GM12878 (cell line): ENCODE measurements at regions not wholly inside any gene's neighbourhood (a gene's known extent, or its start where the extent isn't known, plus 50 kb on each side); places are given as distances from the start of the nearest gene placed in this dataset.

Experiments
- ATAC-seq: fragments of 200-7000 bp; cut with Tn5 transposase; 3 replicates; pipeline ENCODE4 v1.9.1; 2020; ENCODE audit warnings: mild to moderate bottlenecking, moderate library complexity
- BruUV-seq: library from RNA; stranded (reverse); fragments of 400-500 nt; replicated peaks from 2 replicates; lab custom pipeline; 2021; lab: Mats Ljungman, UMichigan
- CTCF ChIA-PET: fragments of 300-600 bp; sonication (Branson Sonifier 250); formaldehyde crosslinking; extraction: SDS; loops from one replicate; lab custom pipeline; 2021; ENCODE audit warnings: inconsistent platforms; lab: Yijun Ruan, JAX
- POLR2A ChIA-PET: fragments of 350-600 bp; formaldehyde crosslinking; extraction: SDS; loops from one replicate; lab custom pipeline; 2021; ENCODE audit warnings: inconsistent platforms; lab: Charles Lee
- RAD21 ChIA-PET: fragments of 300-600 bp; sonication (Branson Sonifier 250); formaldehyde crosslinking; loops from one replicate; lab custom pipeline; 2023; ENCODE audit warnings: antibody characterized with exemption; ENCODE audit not compliant: unreplicated experiment; lab: Charles Lee
- SMC1A ChIA-PET: fragments of 300-600 bp; sonication (Branson Sonifier 250); formaldehyde crosslinking; loops from one replicate; lab custom pipeline; 2023; ENCODE audit not compliant: unreplicated experiment, uncharacterized antibody; lab: Charles Lee
- DNase-seq: peaks from one replicate; pipeline ENCODE4 v3.0.0-alpha.2; 2011; ENCODE audit warnings: low read depth, low spot score
- FAIRE-seq: peaks from 3 replicates; lab custom pipeline; 2011; peaks lifted over from hg19 to GRCh38; lab: Jason Lieb, UNC
- H2AFZ ChIP-seq: 2 replicates; pipeline ENCODE4 v1.6.0; 2011; ENCODE audit warnings: low read depth, low read length, control low read depth; ENCODE audit not compliant: control insufficient read depth
- H3K27ac ChIP-seq: 2 replicates; pipeline ENCODE4 v1.5.1; 2011; ENCODE audit warnings: control low read depth; ENCODE audit not compliant: control insufficient read depth, insufficient read depth
- H3K27me3 ChIP-seq, 2 experiments: replicated peaks in 1 of 2; 2 replicates each; pipeline versions ENCODE4 v1.6.0 to v1.6.1; 2011; ENCODE audit warnings: low read length in 1 of 2; ENCODE audit not compliant: control insufficient read depth in 2 of 2, insufficient read depth in 2 of 2
- H3K36me3 ChIP-seq, 2 experiments: 2 replicates each; pipeline ENCODE4 v1.5.1; 2011; ENCODE audit warnings: low read length in 1 of 2; ENCODE audit not compliant: control insufficient read depth in 2 of 2, insufficient read depth in 2 of 2
- H3K4me1 ChIP-seq: 2 replicates; pipeline ENCODE4 v1.6.1; 2011; ENCODE audit warnings: mild to moderate bottlenecking, low read length, moderate library complexity, mixed read lengths; ENCODE audit not compliant: control insufficient read depth, insufficient read depth
- H3K4me2 ChIP-seq: 2 replicates; pipeline ENCODE4 v1.6.0; 2011; ENCODE audit warnings: control low read depth; ENCODE audit not compliant: control insufficient read depth, insufficient read depth
- H3K4me3 ChIP-seq: fragments of 200-600 bp; sonication (generic); 2 replicates; pipeline ENCODE4 v1.5.1; 2016
- H3K79me2 ChIP-seq: 2 replicates; pipeline ENCODE4 v1.6.0; 2011; ENCODE audit warnings: low read length; ENCODE audit not compliant: control insufficient read depth, insufficient read depth
- H3K9ac ChIP-seq: 2 replicates; pipeline ENCODE4 v1.8.0; 2011; ENCODE audit warnings: low read length, control low read depth, mixed read lengths; ENCODE audit not compliant: control insufficient read depth, insufficient read depth
- H3K9me3 ChIP-seq: replicated peaks from 3 replicates; pipeline ENCODE4 v1.5.1; 2011; ENCODE audit warnings: mild to moderate bottlenecking, low read length; ENCODE audit not compliant: control insufficient read depth, insufficient read depth
- H4K20me1 ChIP-seq: 2 replicates; pipeline ENCODE4 v1.6.0; 2011; ENCODE audit not compliant: control insufficient read depth, insufficient read depth
- IKZF1 ChIP-seq: fragments of 450-650 bp; conservative IDR thresholded peaks from 2 replicates; pipeline ENCODE4 v1.6.1; 2017; ENCODE audit warnings: antibody characterized with exemption, mild to moderate bottlenecking
- STAT1 ChIP-seq: fragments of 450-650 bp; conservative IDR thresholded peaks from 2 replicates; pipeline ENCODE4 v1.6.1; 2014; ENCODE audit warnings: antibody characterized with exemption, mild to moderate bottlenecking
- ZNF217 ChIP-seq: fragments of 450-650 bp; IDR thresholded peaks from 2 replicates; pipeline ENCODE4 v1.6.1; 2017; ENCODE audit warnings: antibody characterized with exemption, mild to moderate bottlenecking
- ZNF592 ChIP-seq: fragments of 450-650 bp; IDR thresholded peaks from 2 replicates; pipeline ENCODE4 v1.6.1; 2017; ENCODE audit warnings: mild to moderate bottlenecking, moderate library complexity
- WGBS: methylation state at CpG from one replicate; pipeline ENCODE4 v1.1.6; 2016; ENCODE audit warnings: low lambda C conversion rate; ENCODE audit not compliant: insufficient replicate concordance, insufficient coverage; ENCODE audit errors: missing lambda C conversion rate; 5-methylcytosine and 5-hydroxymethylcytosine counted together
- in situ Hi-C: fragments of 300-500 bp; cut with MboI; formaldehyde crosslinking; loops from 9 replicates; pipeline ENCODE4 v1.14.3; 2018; ENCODE audit warnings: mixed read lengths
- intact Hi-C: fragments of 100-400 bp; cut with micrococcal nuclease; formaldehyde crosslinking; loops from one replicate; pipeline ENCODE4 v1.14.2; 2022; ENCODE audit not compliant: unreplicated experiment
- TF ChIP-seq, protein P1 (sequence below): IDR thresholded peaks from 2 replicates; pipeline ENCODE4 v1.6.1; 2012; ENCODE audit warnings: low read depth, low read length, improper control_type of control experiment
- TF ChIP-seq, protein P2 (sequence below): fragments of 450-650 bp; formaldehyde crosslinking; IDR thresholded peaks from 2 replicates; pipeline ENCODE4 v1.5.0; 2022; ENCODE audit warnings: mild to moderate bottlenecking, missing genetic modification characterization

DNA sequence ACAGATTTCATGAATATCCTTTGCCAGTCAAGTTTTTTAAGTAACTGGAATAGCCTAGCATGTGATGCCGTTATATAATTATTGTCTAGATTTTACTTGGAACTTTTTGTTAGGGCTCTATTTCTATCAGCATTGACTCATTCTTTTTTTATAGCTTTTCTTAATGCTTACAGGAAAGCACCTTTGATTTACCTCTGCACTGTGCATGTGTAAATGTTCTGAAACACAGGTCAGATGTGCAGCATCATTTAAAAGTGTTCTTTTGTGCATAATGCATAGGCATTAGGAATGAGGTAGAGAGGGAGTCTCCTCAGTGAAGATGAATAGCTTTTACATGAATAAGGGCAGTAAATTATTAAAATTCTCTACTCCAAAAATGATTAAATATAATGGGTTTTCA, 669.3 kb upstream of the MBL2 start:
- ATAC-seq: no peak
- CTCF ChIA-PET: interaction anchor here (0.9 to 1.4 kb wide), 2 partner anchors 10 to 12 kb away, joined by 3 read pairs; no protein-coding TSS in a partner anchor
- intact Hi-C loops: no loop called here
- TF ChIP-seq, protein P1, sequence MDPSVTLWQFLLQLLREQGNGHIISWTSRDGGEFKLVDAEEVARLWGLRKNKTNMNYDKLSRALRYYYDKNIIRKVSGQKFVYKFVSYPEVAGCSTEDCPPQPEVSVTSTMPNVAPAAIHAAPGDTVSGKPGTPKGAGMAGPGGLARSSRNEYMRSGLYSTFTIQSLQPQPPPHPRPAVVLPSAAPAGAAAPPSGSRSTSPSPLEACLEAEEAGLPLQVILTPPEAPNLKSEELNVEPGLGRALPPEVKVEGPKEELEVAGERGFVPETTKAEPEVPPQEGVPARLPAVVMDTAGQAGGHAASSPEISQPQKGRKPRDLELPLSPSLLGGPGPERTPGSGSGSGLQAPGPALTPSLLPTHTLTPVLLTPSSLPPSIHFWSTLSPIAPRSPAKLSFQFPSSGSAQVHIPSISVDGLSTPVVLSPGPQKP: no peak
- TF ChIP-seq ZNF217: no peak
- TF ChIP-seq ZNF592: no peak
- TF ChIP-seq STAT1: no peak
- no peak for TF ChIP-seq IKZF1
- TF ChIP-seq, protein P2, sequence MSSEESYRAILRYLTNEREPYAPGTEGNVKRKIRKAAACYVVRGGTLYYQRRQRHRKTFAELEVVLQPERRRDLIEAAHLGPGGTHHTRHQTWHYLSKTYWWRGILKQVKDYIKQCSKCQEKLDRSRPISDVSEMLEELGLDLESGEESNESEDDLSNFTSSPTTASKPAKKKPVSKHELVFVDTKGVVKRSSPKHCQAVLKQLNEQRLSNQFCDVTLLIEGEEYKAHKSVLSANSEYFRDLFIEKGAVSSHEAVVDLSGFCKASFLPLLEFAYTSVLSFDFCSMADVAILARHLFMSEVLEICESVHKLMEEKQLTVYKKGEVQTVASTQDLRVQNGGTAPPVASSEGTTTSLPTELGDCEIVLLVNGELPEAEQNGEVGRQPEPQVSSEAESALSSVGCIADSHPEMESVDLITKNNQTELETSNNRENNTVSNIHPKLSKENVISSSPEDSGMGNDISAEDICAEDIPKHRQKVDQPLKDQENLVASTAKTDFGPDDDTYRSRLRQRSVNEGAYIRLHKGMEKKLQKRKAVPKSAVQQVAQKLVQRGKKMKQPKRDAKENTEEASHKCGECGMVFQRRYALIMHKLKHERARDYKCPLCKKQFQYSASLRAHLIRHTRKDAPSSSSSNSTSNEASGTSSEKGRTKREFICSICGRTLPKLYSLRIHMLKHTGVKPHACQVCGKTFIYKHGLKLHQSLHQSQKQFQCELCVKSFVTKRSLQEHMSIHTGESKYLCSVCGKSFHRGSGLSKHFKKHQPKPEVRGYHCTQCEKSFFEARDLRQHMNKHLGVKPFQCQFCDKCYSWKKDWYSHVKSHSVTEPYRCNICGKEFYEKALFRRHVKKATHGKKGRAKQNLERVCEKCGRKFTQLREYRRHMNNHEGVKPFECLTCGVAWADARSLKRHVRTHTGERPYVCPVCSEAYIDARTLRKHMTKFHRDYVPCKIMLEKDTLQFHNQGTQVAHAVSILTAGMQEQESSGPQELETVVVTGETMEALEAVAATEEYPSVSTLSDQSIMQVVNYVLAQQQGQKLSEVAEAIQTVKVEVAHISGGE: no peak
- TF ChIP-seq, all 136 proteins: peak for 0
- SMC1A ChIA-PET: interaction anchor here (0.7 to 1.4 kb wide), 4 partner anchors 11 to 475 kb away, joined by 3 read pairs; no protein-coding TSS in a partner anchor
- Histone ChIP-seq H4K20me1 (no peaks in the 10 kb centered on the region), H3K4me3 (no peak overlapping the region), H2AFZ (no peak overlapping the region), H3K4me1 (no peaks in the 10 kb centered on the region), H3K9me3 (no peaks in the 10 kb centered on the region), H3K9ac (no peak overlapping the region), H3K79me2 (no peaks in the 10 kb centered on the region), H3K27me3 (no peaks in the 10 kb centered on the region), H3K4me2 (no peak overlapping the region), H3K27ac (no peak overlapping the region), H3K36me3 (no peaks in the 10 kb centered on the region)
- DNase-seq (no peak), FAIRE-seq (no peak)
- no TSS peak for BruUV-seq
- POLR2A ChIA-PET: no interaction called here
- 90% methylated on average over 1 of the region's 1 CpG for whole genome bisulfite sequencing
- RAD21 ChIA-PET: interaction anchor here (0.9 kb wide), 1 partner anchor 11 kb away, joined by 3 read pairs; no protein-coding TSS in a partner anchor
- in situ Hi-C loops: no loop called here
